GM21367 (cell line): ENCODE measurements at regions not wholly inside any gene's neighbourhood (a gene's known extent, or its start where the extent isn't known, plus 50 kb on each side); places are given as distances from the start of the nearest gene placed in this dataset.

Experiments
- ATAC-seq: cut with Tn5 transposase; IDR thresholded peaks from one replicate; pipeline ENCODE4 v1.9.1; 2021; ENCODE audit not compliant: unreplicated experiment

GRCh38 chr10:78771808-78772455 lies 296.8 kb upstream of the ZMIZ1 start:
- no peak for ATAC-seq

- ATAC-seq, result no peak
Observed at GRCh38 chr10:78772486-78772885, 296.3 kb upstream of the ZMIZ1 start.

- no peak for ATAC-seq
Observed at GRCh38 chr10:78772986-78773530, 295.7 kb upstream of the ZMIZ1 start.

GRCh38 chr10:78774614-78774998 lies 294.2 kb upstream of the ZMIZ1 start:
- no peak for ATAC-seq

GRCh38 chr10:78774999-78775711 lies 293.6 kb upstream of the ZMIZ1 start:
- ATAC-seq, result no peak

- ATAC-seq, result no peak
Observed at GRCh38 chr10:78775891-78776290, 292.9 kb upstream of the ZMIZ1 start.

- ATAC-seq, result no peak
Observed at GRCh38 chr10:78776756-78777155, 292.0 kb upstream of the ZMIZ1 start.

GRCh38 chr10:78777466-78777865 lies 291.3 kb upstream of the ZMIZ1 start:
- no peak for ATAC-seq

GRCh38 chr10:78777867-78778266 lies 290.9 kb upstream of the ZMIZ1 start:
- ATAC-seq, result no peak

GRCh38 chr10:78778444-78779338 lies 290.1 kb upstream of the ZMIZ1 start:
- no peak for ATAC-seq

GRCh38 chr10:78779339-78779955 lies 289.3 kb upstream of the ZMIZ1 start:
- no peak for ATAC-seq

GRCh38 chr10:78780551-78780961 lies 288.2 kb upstream of the ZMIZ1 start:
- no peak for ATAC-seq

- no peak for ATAC-seq
Observed at GRCh38 chr10:78781251-78781913, 287.4 kb upstream of the ZMIZ1 start.

- ATAC-seq, result no peak
Observed at GRCh38 chr10:78781991-78782390, 286.8 kb upstream of the ZMIZ1 start.

GRCh38 chr10:78782441-78782840 lies 286.3 kb upstream of the ZMIZ1 start:
- ATAC-seq, result no peak

GRCh38 chr10:78783753-78784152 lies 285.0 kb upstream of the ZMIZ1 start:
- ATAC-seq, result no peak

GRCh38 chr10:78784546-78784945 lies 284.2 kb upstream of the ZMIZ1 start:
- ATAC-seq, result no peak

GRCh38 chr10:78785066-78785465 lies 283.7 kb upstream of the ZMIZ1 start:
- ATAC-seq, result no peak

- ATAC-seq, result no peak
Observed at GRCh38 chr10:78785991-78786390, 282.8 kb upstream of the ZMIZ1 start.

GRCh38 chr10:78787125-78787524 lies 281.6 kb upstream of the ZMIZ1 start:
- no peak for ATAC-seq
